Right lobe of liver (tissue), 6 donors: ENCODE measurements at regions not wholly inside any gene's neighbourhood (a gene's known extent, or its start where the extent isn't known, plus 50 kb on each side); places are given as distances from the start of the nearest gene placed in this dataset.

ENCODE experiments used
- ATAC-seq, 4 donors: fragments of 200-7000 bp; cut with Tn5 transposase; one replicate each; pipeline ENCODE4 v1.9.1; 2020; ENCODE audit warnings: mild to moderate bottlenecking in 4 of 4, moderate library complexity in 4 of 4
- DNase-seq, 3 donors: peaks; one replicate each; pipeline ENCODE4 v3.0.0-alpha.2; 2020
- H3K27ac ChIP-seq, 3 donors: fragments of 200-600 bp; one replicate each; pipeline ENCODE4 v1.8.0; 2022
- H3K27me3 ChIP-seq, 2 donors: fragments of 200-600 bp; one replicate each; pipeline ENCODE4 v1.8.0; 2022
- H3K36me3 ChIP-seq, 4 donors: fragments of 200-600 bp; sonication (generic) in 1 of 4; one replicate each; pipeline versions ENCODE4 v1.5.1 to v1.8.0; 2017 to 2022; ENCODE audit warnings: control low read depth in 1 of 4
- H3K4me1 ChIP-seq, 4 donors: fragments of 200-600 bp; sonication (generic) in 1 of 4; one replicate each; pipeline versions ENCODE4 v1.5.1 to v1.8.0; 2017 to 2022; ENCODE audit warnings: control low read depth in 1 of 4
- H3K4me3 ChIP-seq, 3 donors: fragments of 200-600 bp; one replicate each; pipeline ENCODE4 v1.8.0; 2022
- H3K9me3 ChIP-seq, 4 donors: fragments of 200-600 bp; sonication (generic) in 1 of 4; one replicate each; pipeline versions ENCODE4 v1.5.1 to v1.8.0; 2017 to 2022; ENCODE audit warnings: control low read depth in 1 of 4
- POLR2A ChIP-seq: fragments of 450-650 bp; IDR thresholded peaks from one replicate; pipeline ENCODE4 v1.6.1; 2017; ENCODE audit warnings: antibody characterized with exemption, mild to moderate bottlenecking
- WGBS: methylation state at CpG from one replicate; pipeline ENCODE4 v1.1.6; 2018; ENCODE audit warnings: low coverage, low lambda C conversion rate; ENCODE audit not compliant: insufficient coverage; ENCODE audit errors: missing lambda C conversion rate; 5-methylcytosine and 5-hydroxymethylcytosine counted together
- intact Hi-C, 2 donors: fragments of 100-400 bp; cut with DNase I; formaldehyde crosslinking; loops; one replicate each; pipeline versions ENCODE4 v1.11.2 to v1.14.1; 2022
- TF ChIP-seq, protein P1 (sequence below), 4 donors: fragments of 200-600 bp in 3 of 4; fragments of 450-650 bp in 1 of 4; IDR thresholded peaks; one replicate each; pipeline versions ENCODE4 v1.5.1 to v1.8.0; 2016 to 2022; ENCODE audit warnings: antibody characterized with exemption in 4 of 4, mild to moderate bottlenecking in 2 of 4
- donor health status: DM: no; HTN: yes; CAD: no.
- donor health status: DM: no; HTN: no; CAD: no.
- donor health status: DM: no; HTN: no; CAD: no.
- donor health status: DM: no; HTN: yes; CAD: no.
- donor health status: DM: no; HTN: yes; CAD: no.

DNA sequence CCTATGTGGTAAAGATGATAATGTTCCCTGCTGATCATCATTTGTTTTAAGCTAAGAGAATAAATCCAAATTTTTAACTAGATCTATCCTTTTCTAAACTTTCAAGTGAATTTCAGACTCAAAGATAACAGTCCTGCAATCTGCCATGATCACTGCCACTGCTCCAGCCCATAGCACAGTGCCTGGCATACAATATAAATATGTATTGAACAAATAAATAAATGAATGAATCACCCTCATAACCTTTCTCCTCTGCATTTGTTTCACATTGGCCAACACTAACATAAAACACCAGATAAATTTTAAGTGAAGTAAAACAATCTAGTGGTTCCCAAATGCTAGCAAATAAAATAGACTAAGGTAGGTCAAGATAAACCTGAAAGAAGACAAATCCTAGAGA, 439.0 kb downstream of the GPM6A start:
- Histone ChIP-seq H3K36me3 (no peaks in the 10 kb centered on the region), H3K4me3 (no peak overlapping the region), H3K4me1 (no peaks in the 10 kb centered on the region), H3K9me3 (no peaks in the 10 kb centered on the region), H3K27ac (no peak overlapping the region), H3K27me3 (no peaks in the 10 kb centered on the region)
- no peak for TF ChIP-seq POLR2A
- TF ChIP-seq, protein P1, sequence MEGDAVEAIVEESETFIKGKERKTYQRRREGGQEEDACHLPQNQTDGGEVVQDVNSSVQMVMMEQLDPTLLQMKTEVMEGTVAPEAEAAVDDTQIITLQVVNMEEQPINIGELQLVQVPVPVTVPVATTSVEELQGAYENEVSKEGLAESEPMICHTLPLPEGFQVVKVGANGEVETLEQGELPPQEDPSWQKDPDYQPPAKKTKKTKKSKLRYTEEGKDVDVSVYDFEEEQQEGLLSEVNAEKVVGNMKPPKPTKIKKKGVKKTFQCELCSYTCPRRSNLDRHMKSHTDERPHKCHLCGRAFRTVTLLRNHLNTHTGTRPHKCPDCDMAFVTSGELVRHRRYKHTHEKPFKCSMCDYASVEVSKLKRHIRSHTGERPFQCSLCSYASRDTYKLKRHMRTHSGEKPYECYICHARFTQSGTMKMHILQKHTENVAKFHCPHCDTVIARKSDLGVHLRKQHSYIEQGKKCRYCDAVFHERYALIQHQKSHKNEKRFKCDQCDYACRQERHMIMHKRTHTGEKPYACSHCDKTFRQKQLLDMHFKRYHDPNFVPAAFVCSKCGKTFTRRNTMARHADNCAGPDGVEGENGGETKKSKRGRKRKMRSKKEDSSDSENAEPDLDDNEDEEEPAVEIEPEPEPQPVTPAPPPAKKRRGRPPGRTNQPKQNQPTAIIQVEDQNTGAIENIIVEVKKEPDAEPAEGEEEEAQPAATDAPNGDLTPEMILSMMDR (IDR thresholded peaks at IDR 0.05) = no peak
- DNase-seq (no peak), ATAC-seq (no peak)
- intact Hi-C loops = no loop called here

DNA sequence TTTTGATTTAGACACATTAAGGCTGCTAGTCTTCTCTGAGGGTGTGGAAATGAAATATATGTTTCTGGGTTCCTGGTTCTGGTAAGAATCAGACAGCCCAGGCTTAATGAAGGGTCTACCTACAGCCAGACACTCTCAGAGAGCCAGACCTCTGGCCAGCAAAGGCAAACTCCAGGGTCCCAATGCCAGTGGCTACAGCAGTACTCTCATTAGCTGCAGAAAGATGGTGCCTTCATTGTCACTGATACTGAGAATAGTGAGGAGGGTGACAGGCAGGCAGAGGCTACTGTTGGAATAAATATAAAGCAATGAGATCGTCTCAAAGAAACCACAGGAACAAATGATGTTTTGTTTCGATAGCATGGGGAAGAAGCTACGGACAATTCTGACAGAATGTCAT, 437.6 kb downstream of the GPM6A start:
- 66% methylated on average over 3 of the region's 3 CpGs for WGBS
- H3K4me3 ChIP-seq = no peak overlapping the region
- H3K27ac ChIP-seq = no peak overlapping the region
- TF ChIP-seq, protein P1 (IDR thresholded peaks at IDR 0.05) = no peak
- TF ChIP-seq POLR2A = no peak
- no peak for DNase-seq
- intact Hi-C loops = no loop called here
- ATAC-seq = no peak
- no peaks in the 10 kb centered on the region for H3K27me3 ChIP-seq
- no peaks in the 10 kb centered on the region for H3K36me3 ChIP-seq
- H3K9me3 ChIP-seq = no peaks in the 10 kb centered on the region
- H3K4me1 ChIP-seq = no peaks in the 10 kb centered on the region

DNA sequence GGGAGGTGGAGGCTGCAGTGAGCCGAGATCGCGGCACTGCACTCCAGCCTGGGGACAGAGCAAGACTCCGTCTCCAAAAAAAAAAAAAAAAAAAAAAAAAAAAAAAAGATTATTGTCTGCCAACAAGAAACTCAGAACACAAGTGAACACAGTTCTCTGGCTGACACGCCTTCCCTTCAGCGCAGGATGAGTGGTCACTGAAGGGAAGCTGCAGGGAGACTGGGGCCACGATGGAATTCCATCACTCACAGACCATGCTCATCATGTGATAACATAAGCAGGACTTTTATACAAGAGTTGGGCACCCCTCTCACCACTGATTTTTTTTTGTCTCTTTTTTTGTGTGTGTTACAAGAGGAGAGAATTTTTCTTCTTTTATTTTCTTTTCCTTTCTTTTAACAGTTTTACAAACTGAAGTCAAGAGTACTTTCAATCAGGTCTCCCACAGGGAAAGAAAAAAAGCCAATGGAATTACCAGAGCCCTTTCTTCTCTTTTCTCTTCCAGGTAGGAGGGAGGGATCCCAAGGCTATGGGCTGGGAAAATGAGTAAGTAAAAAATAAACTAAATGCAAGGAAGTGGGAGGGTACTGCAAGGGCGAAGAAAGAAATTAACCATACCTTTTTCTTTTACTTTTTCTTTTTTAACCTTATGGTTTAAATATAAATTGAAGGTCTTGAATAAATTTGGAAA, 435.6 kb downstream of the GPM6A start:
- intact Hi-C loops = no loop called here
- no peak for DNase-seq
- H3K27ac ChIP-seq = no peak overlapping the region
- 64% methylated on average over 7 of the region's 8 CpGs for WGBS
- no peaks in the 10 kb centered on the region for H3K4me1 ChIP-seq
- H3K9me3 ChIP-seq = no peaks in the 10 kb centered on the region
- ATAC-seq = no peak
- no peaks in the 10 kb centered on the region for H3K27me3 ChIP-seq
- TF ChIP-seq POLR2A = no peak
- TF ChIP-seq, protein P1 (IDR thresholded peaks at IDR 0.05) = no peak
- no peaks in the 10 kb centered on the region for H3K36me3 ChIP-seq
- no peak overlapping the region for H3K4me3 ChIP-seq

GRCh38 chr4:175377203-175377602, 434.9 kb downstream of the GPM6A start:
- no peak overlapping the region for H3K27ac ChIP-seq

More at GRCh38 chr4:175377203-175377602, 434.9 kb downstream of the GPM6A start:
- 26% methylated on average over 2 of the region's 2 CpGs for WGBS
- H3K4me1 ChIP-seq = no peaks in the 10 kb centered on the region
- intact Hi-C loops = no loop called here
- H3K27me3 ChIP-seq = no peaks in the 10 kb centered on the region
- TF ChIP-seq POLR2A = no peak
- TF ChIP-seq, protein P1 (IDR thresholded peaks at IDR 0.05) = no peak
- ATAC-seq (no peak), DNase-seq (no peak)
- no peak overlapping the region for H3K4me3 ChIP-seq
- no peaks in the 10 kb centered on the region for H3K36me3 ChIP-seq
- H3K9me3 ChIP-seq = no peaks in the 10 kb centered on the region
